SK-N-MC (cell line): ENCODE measurements at regions not wholly inside any gene's neighbourhood (a gene's known extent, or its start where the extent isn't known, plus 50 kb on each side); places are given as distances from the start of the nearest gene placed in this dataset.

ENCODE experiments used
- EZH2 ChIP-seq: fragments of 200-600 bp; sonication (generic); IDR thresholded peaks from one replicate; pipeline ENCODE4 v1.6.1; 2017; ENCODE audit warnings: antibody characterized with exemption
- FOXP2 ChIP-seq: optimal IDR thresholded peaks from 2 replicates; pipeline ENCODE3; 2011; ENCODE audit warnings: mild to moderate bottlenecking, moderate library complexity; ENCODE audit not compliant: insufficient read depth; ENCODE audit errors: extremely low read length, control extremely low read depth
- POLR2AphosphoS5 ChIP-seq: IDR thresholded peaks from 2 replicates; pipeline ENCODE4 v1.6.1; 2012; ENCODE audit warnings: mild to moderate bottlenecking, low read depth, low read length, borderline replicate concordance

DNA sequence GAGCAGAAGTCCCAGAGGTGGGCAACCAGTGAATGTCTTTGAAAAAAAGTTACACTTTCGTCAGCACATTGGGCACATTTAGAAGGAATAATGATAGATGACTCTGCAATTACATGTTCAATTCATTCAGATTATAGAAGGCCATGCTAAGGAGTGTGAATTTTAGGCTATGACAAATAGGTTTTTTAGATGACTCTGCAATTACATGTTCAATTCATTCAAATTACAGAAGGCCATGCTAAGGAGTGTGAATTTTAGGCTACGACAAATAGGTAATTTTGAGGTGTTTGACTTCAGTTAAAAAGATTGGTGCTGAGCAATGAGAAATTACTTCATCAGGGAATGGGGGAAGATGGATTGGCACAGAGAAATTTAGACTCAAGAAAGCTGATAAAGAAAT, 744.9 kb upstream of the MMS22L start:
- TF ChIP-seq POLR2AphosphoS5 (no peak), EZH2 (no peak), FOXP2 (no peak)
